HepG2 (cell line): ENCODE measurements at regions not wholly inside any gene's neighbourhood (a gene's known extent, or its start where the extent isn't known, plus 50 kb on each side); places are given as distances from the start of the nearest gene placed in this dataset.

Experiments
- ATAC-seq: fragments of 200-7000 bp; cut with Tn5 transposase; 3 replicates; pipeline ENCODE4 v1.9.1; 2020; ENCODE audit warnings: mild to moderate bottlenecking, moderate library complexity
- BruUV-seq: library from RNA; stranded (reverse); fragments of 400-500 nt; replicated peaks from 2 replicates; lab custom pipeline; 2021; lab: Mats Ljungman, UMichigan
- CTCF ChIA-PET: fragments of 300-600 bp; formaldehyde crosslinking; extraction: SDS; loops from one replicate; lab custom pipeline; 2021; ENCODE audit warnings: low total read pairs, inconsistent platforms, low intra/inter-chr PET ratio; lab: Yijun Ruan, JAX
- POLR2A ChIA-PET: fragments of 350-600 bp; sonication (Branson Sonifier 250); formaldehyde crosslinking; loops from one replicate; lab custom pipeline; 2020; ENCODE audit warnings: antibody characterized with exemption, inconsistent platforms; lab: Yijun Ruan, JAX
- DNase-seq: peaks from one replicate; pipeline ENCODE4 v3.0.0-alpha.2; 2015; ENCODE audit warnings: low spot score
- FAIRE-seq: peaks from 3 replicates; lab custom pipeline; 2011; peaks lifted over from hg19 to GRCh38; lab: Jason Lieb, UNC
- H2AFZ ChIP-seq: one replicate; pipeline ENCODE4 v1.6.1; 2011; ENCODE audit warnings: low read length, inconsistent platforms
- H3K27ac ChIP-seq: fragments of 300-600 bp; 3 replicates; pipeline ENCODE4 v1.8.0; 2011; ENCODE audit warnings: mixed run types, mild to moderate bottlenecking, mixed read lengths, low read length, inconsistent platforms; ENCODE audit not compliant: insufficient read depth; ENCODE audit errors: extremely low read length
- H3K27me3 ChIP-seq, 2 experiments: fragments of 200-600 bp in 1 of 2; 2 replicates in 1 of 2; 3 replicates in 1 of 2; pipeline versions ENCODE4 v1.6.0 to v1.8.0; 2011; ENCODE audit warnings: low read length in 2 of 2, mild to moderate bottlenecking in 2 of 2, moderate library complexity in 2 of 2, inconsistent platforms in 1 of 2; ENCODE audit not compliant: insufficient read depth in 2 of 2, control insufficient read depth in 1 of 2
- H3K36me3 ChIP-seq, 2 experiments: fragments of 200-600 bp in 1 of 2; replicated peaks in 1 of 2; 2 replicates in 1 of 2; 3 replicates in 1 of 2; pipeline versions ENCODE4 v1.5.1 to v1.8.0; 2011; ENCODE audit warnings: low read length in 2 of 2, inconsistent platforms in 1 of 2; ENCODE audit not compliant: insufficient read depth in 2 of 2, control insufficient read depth in 1 of 2
- H3K4me1 ChIP-seq: 2 replicates; pipeline ENCODE4 v1.5.1; 2012; ENCODE audit warnings: low read length, inconsistent platforms; ENCODE audit not compliant: insufficient read depth
- H3K4me2 ChIP-seq: 2 replicates; pipeline ENCODE4 v1.6.0; 2011; ENCODE audit warnings: low read depth, low read length, inconsistent platforms
- H3K4me3 ChIP-seq, 3 experiments: fragments of 200-600 bp in 1 of 3; sonication (generic), shearing (Covaris generic) in 1 of 3; replicated peaks in 1 of 3; 2 replicates each; pipeline ENCODE4 v1.5.1; 2011 to 2016; ENCODE audit warnings: low read length in 3 of 3, inconsistent platforms in 2 of 3, low read depth in 2 of 3, mild to moderate bottlenecking in 2 of 3, control low read depth in 1 of 3, mixed read lengths in 1 of 3; ENCODE audit not compliant: insufficient read depth in 1 of 3
- H3K79me2 ChIP-seq: one replicate; pipeline ENCODE4 v1.6.1; 2011; ENCODE audit warnings: low read length, inconsistent platforms; ENCODE audit not compliant: insufficient read depth
- H3K9ac ChIP-seq: 2 replicates; pipeline ENCODE4 v1.6.0; 2011; ENCODE audit warnings: mild to moderate bottlenecking, low read depth, low read length, inconsistent platforms; ENCODE audit not compliant: insufficient read depth
- H3K9me3 ChIP-seq: 2 replicates; pipeline ENCODE4 v1.5.1; 2012; ENCODE audit warnings: mild to moderate bottlenecking, low read length
- H4K20me1 ChIP-seq: 2 replicates; pipeline ENCODE4 v1.6.0; 2011; ENCODE audit warnings: inconsistent platforms, mild to moderate bottlenecking, low read length, moderate library complexity; ENCODE audit not compliant: insufficient read depth
- EZH2 ChIP-seq: conservative IDR thresholded peaks from 2 replicates; pipeline ENCODE4 v1.6.1; 2012; ENCODE audit warnings: mild to moderate bottlenecking, low read depth, low read length, moderate library complexity
- GATAD1 ChIP-seq: IDR thresholded peaks from 2 replicates; pipeline ENCODE4 v1.6.1; 2016; ENCODE audit warnings: missing genetic modification reagents, missing compliant biosample characterization
- HNRNPK ChIP-seq: fragments of 200-400 bp; formaldehyde crosslinking; IDR thresholded peaks from 2 replicates; pipeline ENCODE4 v1.6.1; 2018; ENCODE audit warnings: low read length, low read depth, moderate library complexity, mild to moderate bottlenecking; ENCODE audit not compliant: poor library complexity, severe bottlenecking
- KMT2B ChIP-seq: IDR thresholded peaks from 2 replicates; pipeline ENCODE4 v1.6.1; 2016; ENCODE audit warnings: missing genetic modification reagents, missing compliant biosample characterization
- MAFK ChIP-seq, 2 experiments: IDR thresholded peaks in 1 of 2; conservative IDR thresholded peaks in 1 of 2; 2 replicates each; pipeline ENCODE4 v1.6.1; 2011; ENCODE audit warnings: improper control_type of control experiment in 2 of 2, low read length in 2 of 2
- MTF1 ChIP-seq: sonication (generic); formaldehyde crosslinking; IDR thresholded peaks from 2 replicates; pipeline ENCODE4 v1.5.0; 2020; ENCODE audit warnings: missing genetic modification reagents
- MYC ChIP-seq: sonication (generic); formaldehyde crosslinking; IDR thresholded peaks from 2 replicates; pipeline ENCODE4 v1.9.0; 2021; ENCODE audit warnings: missing genetic modification reagents, borderline replicate concordance
- PHF21A ChIP-seq: sonication (generic); formaldehyde crosslinking; IDR thresholded peaks from 2 replicates; pipeline ENCODE4 v1.5.0; 2020; ENCODE audit warnings: mild to moderate bottlenecking, missing genetic modification reagents
- PLSCR1 ChIP-seq: sonication (generic); formaldehyde crosslinking; IDR thresholded peaks from 2 replicates; pipeline ENCODE4 v1.5.0; 2020; ENCODE audit warnings: missing genetic modification reagents, mild to moderate bottlenecking, borderline replicate concordance
- PRMT3 ChIP-seq: sonication (generic); formaldehyde crosslinking; IDR thresholded peaks from 2 replicates; pipeline ENCODE4 v1.8.1; 2022; ENCODE audit warnings: low read depth, mild to moderate bottlenecking, moderate library complexity, missing genetic modification reagents, borderline replicate concordance
- ZBTB38 ChIP-seq: sonication (generic); formaldehyde crosslinking; IDR thresholded peaks from 2 replicates; pipeline ENCODE4 v1.5.1; 2020; ENCODE audit warnings: mild to moderate bottlenecking, missing genetic modification reagents
- ZNF772 ChIP-seq: sonication (generic); formaldehyde crosslinking; IDR thresholded peaks from 2 replicates; pipeline ENCODE4 v1.5.0; 2020; ENCODE audit warnings: mild to moderate bottlenecking, missing genetic modification reagents
- WGBS: methylation state at CpG from one replicate; pipeline ENCODE4 v1.1.6; 2017; ENCODE audit warnings: low lambda C conversion rate; 5-methylcytosine and 5-hydroxymethylcytosine counted together
- in situ Hi-C: cut with HindIII; loops from 2 replicates; pipeline ENCODE4 v1.10.0; 2017; ENCODE audit warnings: low pct_unique_long_range_greater_than_20kb; ENCODE audit not compliant: extremely low pct_ligation_motif_present
- intact Hi-C: fragments of 100-400 bp; cut with micrococcal nuclease; formaldehyde crosslinking; loops from one replicate; pipeline ENCODE4 v1.10.0; 2022; ENCODE audit not compliant: unreplicated experiment
- TF ChIP-seq, protein P1 (sequence below), 2 experiments: sonication (generic) in 1 of 2; formaldehyde crosslinking in 1 of 2; IDR thresholded peaks; 2 replicates each; pipeline versions ENCODE4 v1.4.0 to v1.6.1; 2018 to 2020; ENCODE audit warnings: missing genetic modification reagents in 2 of 2, borderline replicate concordance in 1 of 2, low read depth in 1 of 2, mild to moderate bottlenecking in 1 of 2, missing biosample characterization in 1 of 2

GRCh38 chr7:22566176-22566575 is 66.2 kb upstream of the STEAP1B start (continued):
- no peak for TF ChIP-seq PRMT3
- TF ChIP-seq, all 625 proteins: peak for 0

DNA sequence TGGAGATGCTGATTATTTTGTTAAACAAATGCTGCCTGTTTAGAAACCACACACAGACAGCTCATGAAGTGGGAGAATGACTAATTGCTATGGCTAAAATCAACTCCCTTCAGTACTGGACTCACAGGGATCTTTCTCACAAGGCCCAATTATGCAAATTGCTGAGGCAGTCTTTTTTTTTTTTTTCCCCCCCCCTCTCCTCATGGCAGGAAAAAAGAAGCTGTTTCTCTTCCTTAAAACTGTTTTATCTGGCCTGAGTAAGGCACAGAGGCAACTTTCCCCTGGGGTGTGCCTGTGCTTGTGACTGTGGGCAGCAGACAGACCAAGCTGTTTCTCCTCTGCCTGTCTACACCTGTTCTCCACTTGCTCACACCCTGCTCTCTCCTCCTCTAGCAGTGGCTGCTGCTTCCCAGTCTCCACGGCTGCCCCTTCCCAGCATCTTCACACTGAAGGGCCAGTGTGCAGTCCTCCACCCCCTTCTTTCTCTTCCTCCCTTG is 65.4 kb upstream of the STEAP1B start:
- DNase-seq (no peak), ATAC-seq (no peak), FAIRE-seq (no peak)
- Histone ChIP-seq H3K9ac (no peak overlapping the region), H3K36me3 (no peaks in the 10 kb centered on the region), H3K27ac (no peak overlapping the region), H3K79me2 (no peaks in the 10 kb centered on the region), H3K4me3 (no peak overlapping the region), H3K4me2 (no peak overlapping the region), H2AFZ (no peak overlapping the region), H3K9me3 (no peaks in the 10 kb centered on the region), H3K27me3 (peaks cover 4 to 28% of the 10 kb centered on the region in 2 experiments; a peak in 3 of 5 replicates), H4K20me1 (no peaks in the 10 kb centered on the region), H3K4me1 (peaks cover 8% of the 10 kb centered on the region; the same call in 1 of the 2 replicates)
- in situ Hi-C loops, result no loop called here
- no TSS peak for BruUV-seq
- TF ChIP-seq GATAD1 (no peak), MAFK (conservative IDR thresholded peaks at IDR 0.05 in 1 of 2, IDR thresholded peaks at IDR 0.05 in 1 of 2; ENCODE audit: low read length in 2 of 2) (peak; percentile 27 to 49; a peak in 2 of 4 replicates)
- intact Hi-C loops, result loop anchor here (10.0 kb wide), 1 partner anchor 299 kb away; no protein-coding TSS in a partner anchor
- CTCF ChIA-PET, result no interaction called here
- WGBS, result 0% methylated on average over 1 of the region's 1 CpG
- POLR2A ChIA-PET, result no interaction called here

- intact Hi-C loops, result loop anchor here (10.0 kb wide), 1 partner anchor 300 kb away; no protein-coding TSS in a partner anchor
These were observed 64.6 kb upstream of the STEAP1B start for GRCh38 chr7:22564511-22565045.

More at GRCh38 chr7:22564511-22565045, 64.6 kb upstream of the STEAP1B start:
- Histone ChIP-seq H3K79me2 (no peaks in the 10 kb centered on the region), H3K27me3 (peaks cover 4 to 24% of the 10 kb centered on the region in 2 experiments; a peak in 3 of 5 replicates), H3K9me3 (no peaks in the 10 kb centered on the region), H4K20me1 (no peaks in the 10 kb centered on the region), H3K36me3 (no peaks in the 10 kb centered on the region), H3K9ac (no peak overlapping the region), H3K4me3 (no peak overlapping the region), H3K4me2 (no peak overlapping the region), H3K27ac (no peak overlapping the region), H3K4me1 (peaks cover 8% of the 10 kb centered on the region; the same call in 1 of the 2 replicates), H2AFZ (no peak overlapping the region)
- in situ Hi-C loops, result loop anchor here (5.0 kb wide), 1 partner anchor 163 kb away; the partner anchor contains the start of gene IL6
- FAIRE-seq (no peak), DNase-seq (no peak), ATAC-seq (no peak)
- no TSS peak for BruUV-seq
- POLR2A ChIA-PET, result no interaction called here
- CTCF ChIA-PET, result no interaction called here
- 61% methylated on average over 6 of the region's 6 CpGs for WGBS
- TF ChIP-seq MTF1 (no peak), PLSCR1 (no peak), MYC (CRISPR knock-in tag) (no peak), ZBTB38 (CRISPR knock-in tag) (no peak), PHF21A (no peak), HNRNPK (no peak), ZNF772 (CRISPR knock-in tag) (no peak), EZH2 (no peak), KMT2B (no peak)
- TF ChIP-seq, protein P1, sequence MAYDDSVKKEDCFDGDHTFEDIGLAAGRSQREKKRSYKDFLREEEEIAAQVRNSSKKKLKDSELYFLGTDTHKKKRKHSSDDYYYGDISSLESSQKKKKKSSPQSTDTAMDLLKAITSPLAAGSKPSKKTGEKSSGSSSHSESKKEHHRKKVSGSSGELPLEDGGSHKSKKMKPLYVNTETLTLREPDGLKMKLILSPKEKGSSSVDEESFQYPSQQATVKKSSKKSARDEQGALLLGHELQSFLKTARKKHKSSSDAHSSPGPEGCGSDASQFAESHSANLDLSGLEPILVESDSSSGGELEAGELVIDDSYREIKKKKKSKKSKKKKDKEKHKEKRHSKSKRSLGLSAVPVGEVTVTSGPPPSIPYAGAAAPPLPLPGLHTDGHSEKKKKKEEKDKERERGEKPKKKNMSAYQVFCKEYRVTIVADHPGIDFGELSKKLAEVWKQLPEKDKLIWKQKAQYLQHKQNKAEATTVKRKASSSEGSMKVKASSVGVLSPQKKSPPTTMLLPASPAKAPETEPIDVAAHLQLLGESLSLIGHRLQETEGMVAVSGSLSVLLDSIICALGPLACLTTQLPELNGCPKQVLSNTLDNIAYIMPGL (CRISPR knock-in tag; IDR thresholded peaks at IDR 0.05; ENCODE audit: borderline replicate concordance in 1 of 2, low read depth in 1 of 2), result no peak
